MCF 10A (cell line): ENCODE measurements at regions not wholly inside any gene's neighbourhood (a gene's known extent, or its start where the extent isn't known, plus 50 kb on each side); places are given as distances from the start of the nearest gene placed in this dataset.

Experiments used
- BruUV-seq: library from RNA; stranded (reverse); fragments of 400-500 nt; replicated peaks from 2 replicates; lab custom pipeline; 2021; lab: Mats Ljungman, UMichigan
- CTCF ChIA-PET: fragments of 300-600 bp; sonication (Branson Sonifier 250); formaldehyde crosslinking; extraction: SDS; loops from one replicate; lab custom pipeline; 2021; ENCODE audit warnings: antibody characterized with exemption, inconsistent platforms; lab: Yijun Ruan, JAX
- POLR2A ChIA-PET: fragments of 300-600, 350-650 bp; sonication (Branson Sonifier 250); formaldehyde crosslinking; extraction: SDS; loops from one replicate; lab custom pipeline; 2020; ENCODE audit warnings: antibody characterized with exemption, inconsistent platforms; lab: Yijun Ruan, JAX
- DNase-seq: peaks from one replicate; pipeline ENCODE4 v3.0.0-alpha.2; 2018; ENCODE audit not compliant: unreplicated experiment
- H3K27ac Mint-ChIP-seq: one replicate; pipeline ENCODE4 v1.8.0; 2022; ENCODE audit warnings: mild to moderate bottlenecking, low read depth, mixed read lengths; ENCODE audit not compliant: unreplicated experiment
- H3K27me3 Mint-ChIP-seq: one replicate; pipeline ENCODE4 v1.8.0; 2022; ENCODE audit warnings: mixed read lengths; ENCODE audit not compliant: insufficient read depth, unreplicated experiment
- H3K36me3 Mint-ChIP-seq: one replicate; pipeline ENCODE4 v1.8.0; 2022; ENCODE audit warnings: mild to moderate bottlenecking, moderate library complexity, mixed read lengths; ENCODE audit not compliant: insufficient read depth, unreplicated experiment
- H3K4me1 Mint-ChIP-seq: one replicate; pipeline ENCODE4 v1.8.0; 2022; ENCODE audit warnings: mixed read lengths; ENCODE audit not compliant: insufficient read depth, unreplicated experiment
- H3K4me3 Mint-ChIP-seq: one replicate; pipeline ENCODE4 v1.8.0; 2022; ENCODE audit warnings: mild to moderate bottlenecking, moderate library complexity, mixed read lengths; ENCODE audit not compliant: unreplicated experiment
- H3K9me3 Mint-ChIP-seq: one replicate; pipeline ENCODE4 v1.8.0; 2022; ENCODE audit warnings: mixed read lengths; ENCODE audit not compliant: unreplicated experiment
- CTCF ChIP-seq: fragments of 200-600 bp; IDR thresholded peaks from one replicate; pipeline ENCODE4 v1.8.0; 2022; ENCODE audit warnings: antibody characterized with exemption, mild to moderate bottlenecking; ENCODE audit not compliant: unreplicated experiment
- intact Hi-C: fragments of 100-400 bp; cut with micrococcal nuclease; formaldehyde crosslinking; loops from 2 replicates; pipeline ENCODE4 v1.14.1; 2022

GRCh38 chr1:208844158-208844557 lies 600.0 kb upstream of the PLXNA2 start:
- ChIA-PET CTCF (interaction anchor here (0.7 to 1.0 kb wide), 3 partner anchors 11 to 521 kb away, joined by 3 read pairs; no protein-coding TSS in a partner anchor), POLR2A (no interaction called here)
- intact Hi-C loops = no loop called here
- Mint-ChIP-seq H3K4me1 (no peaks in the 10 kb centered on the region), H3K9me3 (no peaks in the 10 kb centered on the region), H3K4me3 (no peak overlapping the region), H3K27ac (no peak overlapping the region), H3K27me3 (no peaks in the 10 kb centered on the region), H3K36me3 (no peaks in the 10 kb centered on the region)
- no peak for DNase-seq
- BruUV-seq = no TSS peak
- no peak for TF ChIP-seq CTCF

- CTCF ChIA-PET = interaction anchor here (0.6 to 1.5 kb wide), 3 partner anchors 25 to 1063 kb away, joined by 3 to 5 read pairs (median 4); no protein-coding TSS in a partner anchor
Measured at GRCh38 chr1:208848854-208849253, 604.7 kb upstream of the PLXNA2 start.

GRCh38 chr1:208850442-208850841 lies 606.3 kb upstream of the PLXNA2 start:
- TF ChIP-seq CTCF = no peak
- Mint-ChIP-seq H3K4me1 (no peaks in the 10 kb centered on the region), H3K27me3 (no peaks in the 10 kb centered on the region), H3K9me3 (no peaks in the 10 kb centered on the region), H3K27ac (no peak overlapping the region), H3K36me3 (no peaks in the 10 kb centered on the region), H3K4me3 (no peak overlapping the region)
- no peak for DNase-seq
- ChIA-PET CTCF (interaction anchor here (0.6 kb wide), 1 partner anchor 821 kb away, joined by 3 read pairs; no protein-coding TSS in a partner anchor), POLR2A (no interaction called here)
- intact Hi-C loops = no loop called here
- no TSS peak for BruUV-seq

More at GRCh38 chr1:208848854-208849253, 604.7 kb upstream of the PLXNA2 start:
- POLR2A ChIA-PET = interaction anchor here (0.6 kb wide), 1 partner anchor 74 kb away, joined by 3 read pairs; no protein-coding TSS in a partner anchor
- Mint-ChIP-seq H3K36me3 (no peaks in the 10 kb centered on the region), H3K27me3 (no peaks in the 10 kb centered on the region), H3K9me3 (no peaks in the 10 kb centered on the region), H3K4me1 (no peaks in the 10 kb centered on the region), H3K27ac (no peak overlapping the region), H3K4me3 (no peak overlapping the region)
- no TSS peak for BruUV-seq
- no peak for TF ChIP-seq CTCF
- DNase-seq = no peak
- intact Hi-C loops = no loop called here

- TF ChIP-seq CTCF = no peak
Measured at GRCh38 chr1:208851366-208851765, 607.2 kb upstream of the PLXNA2 start.

More at GRCh38 chr1:208851366-208851765, 607.2 kb upstream of the PLXNA2 start:
- H3K27ac Mint-ChIP-seq = no peak overlapping the region
- no peak for DNase-seq
- BruUV-seq = no TSS peak
- no peaks in the 10 kb centered on the region for H3K27me3 Mint-ChIP-seq
- H3K9me3 Mint-ChIP-seq = no peaks in the 10 kb centered on the region
- intact Hi-C loops = no loop called here
- H3K4me1 Mint-ChIP-seq = no peaks in the 10 kb centered on the region
- ChIA-PET POLR2A (no interaction called here), CTCF (interaction anchor here (1.1 kb wide), 1 partner anchor 398 kb away, joined by 4 read pairs; no protein-coding TSS in a partner anchor)
- H3K4me3 Mint-ChIP-seq = no peak overlapping the region
- no peaks in the 10 kb centered on the region for H3K36me3 Mint-ChIP-seq
